ENCODE measurements at regions not wholly inside any gene's neighbourhood (a gene's known extent, or its start where the extent isn't known, plus 50 kb on each side); places are given as distances from the start of the nearest gene placed in this dataset.

DNA sequence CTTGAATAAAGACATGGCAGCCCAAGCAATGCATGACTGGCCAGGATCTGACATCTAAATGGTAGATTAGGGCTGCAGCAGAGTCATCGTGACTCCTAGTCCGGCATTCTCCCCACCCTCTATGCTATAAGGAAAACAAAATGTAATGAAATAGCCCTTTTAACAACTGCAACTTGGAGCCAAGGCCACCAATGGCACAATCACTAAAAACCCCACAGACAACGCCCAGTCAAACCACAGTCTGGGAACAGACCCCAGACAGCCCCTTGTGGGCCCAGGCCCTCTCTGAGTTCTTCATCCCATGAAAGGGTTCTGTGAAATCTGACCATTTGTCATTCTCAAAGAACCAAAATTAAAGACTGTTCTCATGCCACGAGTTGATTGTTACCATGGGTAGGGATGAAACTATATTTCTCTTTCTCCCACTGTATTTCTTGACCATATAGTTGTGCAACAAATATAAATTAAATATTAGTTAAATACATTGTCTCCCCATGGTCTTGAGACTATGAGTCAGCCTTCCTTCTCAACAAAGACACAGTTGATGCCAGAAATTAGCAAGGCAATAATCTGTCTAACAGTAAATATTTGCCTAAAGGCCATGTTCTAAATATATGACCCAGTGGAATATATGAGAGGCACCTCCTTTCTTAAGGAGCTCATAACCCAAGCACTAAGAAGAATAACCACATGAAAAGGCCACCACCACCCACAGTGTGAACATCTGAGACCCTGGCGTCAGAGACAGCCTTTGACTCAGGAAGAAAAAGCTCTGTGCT lies 85.6 kb upstream of the SSTR4 start:
- H3F3A ChIP-seq (replicated peaks; ENCODE audit: insufficient read depth) = no peaks in the 10 kb centered on the region
- no peaks in the 10 kb centered on the region for H3K9me2 ChIP-seq
- WGBS (ENCODE audit: low lambda C conversion rate) = 11% methylated on average over 5 of the region's 5 CpGs
- no peak for DNase-seq
- no peak overlapping the region for H3K27ac ChIP-seq (ENCODE audit: low read depth in 2 of 2, low read length in 1 of 2)
- no peak overlapping the region for H3K4me2 ChIP-seq
- H3K27me3 ChIP-seq (ENCODE audit: insufficient read depth) = no peaks in the 10 kb centered on the region; the same call in 1 of the 2 replicates
- TF ChIP-seq RXRA (IDR thresholded peaks at IDR 0.05; ENCODE audit: borderline replicate concordance, low read depth) (no peak), SMC3 (IDR thresholded peaks at IDR 0.05; ENCODE audit: low read depth, low read length) (no peak), RAD21 (IDR thresholded peaks at IDR 0.05; ENCODE audit: low read length) (no peak), ELF1 (IDR thresholded peaks at IDR 0.05) (no peak), GABPA (IDR thresholded peaks at IDR 0.05; ENCODE audit: low read depth) (no peak), RFX5 (IDR thresholded peaks at IDR 0.05; ENCODE audit: low read length) (no peak), NFIC (IDR thresholded peaks at IDR 0.05; ENCODE audit: borderline replicate concordance) (no peak), FOXJ3 (CRISPR knock-in tag; IDR thresholded peaks at IDR 0.05) (no peak), SIN3A (IDR thresholded peaks at IDR 0.05; ENCODE audit: borderline replicate concordance, low read depth, low read length) (no peak)
- TF ChIP-seq, protein P1, sequence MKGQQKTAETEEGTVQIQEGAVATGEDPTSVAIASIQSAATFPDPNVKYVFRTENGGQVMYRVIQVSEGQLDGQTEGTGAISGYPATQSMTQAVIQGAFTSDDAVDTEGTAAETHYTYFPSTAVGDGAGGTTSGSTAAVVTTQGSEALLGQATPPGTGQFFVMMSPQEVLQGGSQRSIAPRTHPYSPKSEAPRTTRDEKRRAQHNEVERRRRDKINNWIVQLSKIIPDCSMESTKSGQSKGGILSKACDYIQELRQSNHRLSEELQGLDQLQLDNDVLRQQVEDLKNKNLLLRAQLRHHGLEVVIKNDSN (IDR thresholded peaks at IDR 0.05; ENCODE audit: borderline replicate concordance, low read depth) = no peak
- no peaks in the 10 kb centered on the region for H3K9me3 ChIP-seq
- no peaks in the 10 kb centered on the region for H4K20me1 ChIP-seq (ENCODE audit: insufficient read depth)
- no peaks in the 10 kb centered on the region for H3K79me2 ChIP-seq (ENCODE audit: insufficient read depth)
- H3K36me3 ChIP-seq (replicated peaks in 1 of 2; ENCODE audit: control insufficient read depth in 1 of 2, insufficient read depth in 2 of 2, low read length in 1 of 2) = no peaks in the 10 kb centered on the region
- H2AFZ ChIP-seq (ENCODE audit: low read depth) = no peak overlapping the region
- no peak overlapping the region for H3K4me3 ChIP-seq (ENCODE audit: low read depth in 2 of 2, low read length in 1 of 2)
- ChIA-PET CTCF (no interaction called here), POLR2A (no interaction called here)
- H3K9ac ChIP-seq = no peak overlapping the region
- H3K4me1 ChIP-seq (ENCODE audit: control insufficient read depth in 1 of 2, insufficient read depth in 2 of 2, low read depth in 1 of 2, low read length in 1 of 2) = no peaks in the 10 kb centered on the region

DNA sequence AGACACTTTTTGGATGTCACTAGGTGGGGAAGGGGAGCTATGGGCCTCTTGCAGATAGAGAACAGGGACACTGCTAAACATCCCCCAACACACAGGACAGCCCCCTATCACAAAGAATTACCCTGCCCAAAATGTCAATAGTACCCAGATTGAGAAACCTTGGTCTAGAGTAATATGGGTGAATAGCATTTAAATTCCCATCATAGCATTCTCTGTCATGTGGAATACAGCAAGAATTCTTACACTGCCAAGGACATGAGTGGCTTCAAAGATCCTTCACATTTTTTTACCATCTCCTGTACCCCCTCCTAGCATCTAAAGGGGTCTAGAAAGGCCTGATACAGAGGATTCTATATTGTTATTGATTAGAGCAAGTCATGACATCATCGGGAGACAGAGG lies 83.1 kb upstream of the SSTR4 start:
- no peak overlapping the region for H3K27ac ChIP-seq (ENCODE audit: low read depth in 2 of 2, low read length in 1 of 2)
- no peak overlapping the region for H2AFZ ChIP-seq (ENCODE audit: low read depth)
- H3K9ac ChIP-seq = no peak overlapping the region
- H3K79me2 ChIP-seq (ENCODE audit: insufficient read depth) = no peaks in the 10 kb centered on the region
- H3K4me2 ChIP-seq = no peak overlapping the region
- no peaks in the 10 kb centered on the region for H3K9me2 ChIP-seq
- WGBS (ENCODE audit: low lambda C conversion rate) = 18% methylated on average over 1 of the region's 1 CpG
- no peak overlapping the region for H3K4me3 ChIP-seq (ENCODE audit: low read depth in 2 of 2, low read length in 1 of 2)
- ChIA-PET CTCF (no interaction called here), POLR2A (no interaction called here)
- H3K27me3 ChIP-seq (ENCODE audit: insufficient read depth) = no peaks in the 10 kb centered on the region; the same call in 1 of the 2 replicates
- no peaks in the 10 kb centered on the region for H3F3A ChIP-seq (replicated peaks; ENCODE audit: insufficient read depth)
- H3K4me1 ChIP-seq (ENCODE audit: control insufficient read depth in 1 of 2, insufficient read depth in 2 of 2, low read depth in 1 of 2, low read length in 1 of 2) = no peaks in the 10 kb centered on the region
- no peaks in the 10 kb centered on the region for H3K36me3 ChIP-seq (replicated peaks in 1 of 2; ENCODE audit: control insufficient read depth in 1 of 2, insufficient read depth in 2 of 2, low read length in 1 of 2)
- H3K9me3 ChIP-seq = no peaks in the 10 kb centered on the region
- no peak for DNase-seq
- no peaks in the 10 kb centered on the region for H4K20me1 ChIP-seq (ENCODE audit: insufficient read depth)
- TF ChIP-seq POLR2AphosphoS5 (IDR thresholded peaks at IDR 0.05; ENCODE audit: low read depth, low read length) (no peak), NFIC (IDR thresholded peaks at IDR 0.05; ENCODE audit: borderline replicate concordance) (no peak), EP300 (IDR thresholded peaks at IDR 0.05; ENCODE audit: borderline replicate concordance in 1 of 2, low read depth in 1 of 2, low read length in 1 of 2) (no peak), NRF1 (IDR thresholded peaks at IDR 0.05; ENCODE audit: low read depth, low read length) (no peak), CHD2 (IDR thresholded peaks at IDR 0.05; ENCODE audit: low read length, partially characterized antibody) (no peak), FOXJ3 (CRISPR knock-in tag; IDR thresholded peaks at IDR 0.05) (no peak), YY1 (IDR thresholded peaks at IDR 0.05; ENCODE audit: low read depth) (no peak), TEAD4 (IDR thresholded peaks at IDR 0.05; ENCODE audit: borderline replicate concordance, insufficient read depth) (no peak), GABPA (IDR thresholded peaks at IDR 0.05; ENCODE audit: low read depth) (no peak), TCF12 (IDR thresholded peaks at IDR 0.05) (no peak), JUND (IDR thresholded peaks at IDR 0.05) (no peak)
- TF ChIP-seq, protein P2, sequence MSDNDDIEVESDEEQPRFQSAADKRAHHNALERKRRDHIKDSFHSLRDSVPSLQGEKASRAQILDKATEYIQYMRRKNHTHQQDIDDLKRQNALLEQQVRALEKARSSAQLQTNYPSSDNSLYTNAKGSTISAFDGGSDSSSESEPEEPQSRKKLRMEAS (IDR thresholded peaks at IDR 0.05; ENCODE audit: low read depth) = no peak
- TF ChIP-seq, protein P3, sequence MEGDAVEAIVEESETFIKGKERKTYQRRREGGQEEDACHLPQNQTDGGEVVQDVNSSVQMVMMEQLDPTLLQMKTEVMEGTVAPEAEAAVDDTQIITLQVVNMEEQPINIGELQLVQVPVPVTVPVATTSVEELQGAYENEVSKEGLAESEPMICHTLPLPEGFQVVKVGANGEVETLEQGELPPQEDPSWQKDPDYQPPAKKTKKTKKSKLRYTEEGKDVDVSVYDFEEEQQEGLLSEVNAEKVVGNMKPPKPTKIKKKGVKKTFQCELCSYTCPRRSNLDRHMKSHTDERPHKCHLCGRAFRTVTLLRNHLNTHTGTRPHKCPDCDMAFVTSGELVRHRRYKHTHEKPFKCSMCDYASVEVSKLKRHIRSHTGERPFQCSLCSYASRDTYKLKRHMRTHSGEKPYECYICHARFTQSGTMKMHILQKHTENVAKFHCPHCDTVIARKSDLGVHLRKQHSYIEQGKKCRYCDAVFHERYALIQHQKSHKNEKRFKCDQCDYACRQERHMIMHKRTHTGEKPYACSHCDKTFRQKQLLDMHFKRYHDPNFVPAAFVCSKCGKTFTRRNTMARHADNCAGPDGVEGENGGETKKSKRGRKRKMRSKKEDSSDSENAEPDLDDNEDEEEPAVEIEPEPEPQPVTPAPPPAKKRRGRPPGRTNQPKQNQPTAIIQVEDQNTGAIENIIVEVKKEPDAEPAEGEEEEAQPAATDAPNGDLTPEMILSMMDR (IDR thresholded peaks at IDR 0.05) = no peak
- TF ChIP-seq, protein P4, sequence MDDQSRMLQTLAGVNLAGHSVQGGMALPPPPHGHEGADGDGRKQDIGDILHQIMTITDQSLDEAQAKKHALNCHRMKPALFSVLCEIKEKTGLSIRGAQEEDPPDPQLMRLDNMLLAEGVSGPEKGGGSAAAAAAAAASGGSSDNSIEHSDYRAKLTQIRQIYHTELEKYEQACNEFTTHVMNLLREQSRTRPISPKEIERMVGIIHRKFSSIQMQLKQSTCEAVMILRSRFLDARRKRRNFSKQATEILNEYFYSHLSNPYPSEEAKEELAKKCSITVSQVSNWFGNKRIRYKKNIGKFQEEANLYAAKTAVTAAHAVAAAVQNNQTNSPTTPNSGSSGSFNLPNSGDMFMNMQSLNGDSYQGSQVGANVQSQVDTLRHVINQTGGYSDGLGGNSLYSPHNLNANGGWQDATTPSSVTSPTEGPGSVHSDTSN (IDR thresholded peaks at IDR 0.05) = no peak
- TF ChIP-seq, protein P5, sequence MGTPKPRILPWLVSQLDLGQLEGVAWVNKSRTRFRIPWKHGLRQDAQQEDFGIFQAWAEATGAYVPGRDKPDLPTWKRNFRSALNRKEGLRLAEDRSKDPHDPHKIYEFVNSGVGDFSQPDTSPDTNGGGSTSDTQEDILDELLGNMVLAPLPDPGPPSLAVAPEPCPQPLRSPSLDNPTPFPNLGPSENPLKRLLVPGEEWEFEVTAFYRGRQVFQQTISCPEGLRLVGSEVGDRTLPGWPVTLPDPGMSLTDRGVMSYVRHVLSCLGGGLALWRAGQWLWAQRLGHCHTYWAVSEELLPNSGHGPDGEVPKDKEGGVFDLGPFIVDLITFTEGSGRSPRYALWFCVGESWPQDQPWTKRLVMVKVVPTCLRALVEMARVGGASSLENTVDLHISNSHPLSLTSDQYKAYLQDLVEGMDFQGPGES (IDR thresholded peaks at IDR 0.05; ENCODE audit: low read depth, low read length) = no peak
- TF ChIP-seq, protein P6, sequence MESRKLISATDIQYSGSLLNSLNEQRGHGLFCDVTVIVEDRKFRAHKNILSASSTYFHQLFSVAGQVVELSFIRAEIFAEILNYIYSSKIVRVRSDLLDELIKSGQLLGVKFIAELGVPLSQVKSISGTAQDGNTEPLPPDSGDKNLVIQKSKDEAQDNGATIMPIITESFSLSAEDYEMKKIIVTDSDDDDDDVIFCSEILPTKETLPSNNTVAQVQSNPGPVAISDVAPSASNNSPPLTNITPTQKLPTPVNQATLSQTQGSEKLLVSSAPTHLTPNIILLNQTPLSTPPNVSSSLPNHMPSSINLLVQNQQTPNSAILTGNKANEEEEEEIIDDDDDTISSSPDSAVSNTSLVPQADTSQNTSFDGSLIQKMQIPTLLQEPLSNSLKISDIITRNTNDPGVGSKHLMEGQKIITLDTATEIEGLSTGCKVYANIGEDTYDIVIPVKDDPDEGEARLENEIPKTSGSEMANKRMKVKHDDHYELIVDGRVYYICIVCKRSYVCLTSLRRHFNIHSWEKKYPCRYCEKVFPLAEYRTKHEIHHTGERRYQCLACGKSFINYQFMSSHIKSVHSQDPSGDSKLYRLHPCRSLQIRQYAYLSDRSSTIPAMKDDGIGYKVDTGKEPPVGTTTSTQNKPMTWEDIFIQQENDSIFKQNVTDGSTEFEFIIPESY (IDR thresholded peaks at IDR 0.05; ENCODE audit: borderline replicate concordance, low read depth) = no peak

Measured in SK-N-SH (cell line).